Activated T-helper 9 cell treated with anti-CD3 and anti-CD28 coated beads, Interleukin-2, amount 50 U/mL, for 16 hours (primary cell): ENCODE measurements at regions not wholly inside any gene's neighbourhood (a gene's known extent, or its start where the extent isn't known, plus 50 kb on each side); places are given as distances from the start of the nearest gene placed in this dataset.
"Not testable (repeated sequence)": the region's sequence is repeated elsewhere in the genome, so short reads cannot be mapped to it uniquely, and the experiment has no call there.

Experiments
- DNase-seq: peaks from one replicate; pipeline ENCODE4 v3.0.0-alpha.2; 2020; ENCODE audit warnings: low read depth

DNA sequence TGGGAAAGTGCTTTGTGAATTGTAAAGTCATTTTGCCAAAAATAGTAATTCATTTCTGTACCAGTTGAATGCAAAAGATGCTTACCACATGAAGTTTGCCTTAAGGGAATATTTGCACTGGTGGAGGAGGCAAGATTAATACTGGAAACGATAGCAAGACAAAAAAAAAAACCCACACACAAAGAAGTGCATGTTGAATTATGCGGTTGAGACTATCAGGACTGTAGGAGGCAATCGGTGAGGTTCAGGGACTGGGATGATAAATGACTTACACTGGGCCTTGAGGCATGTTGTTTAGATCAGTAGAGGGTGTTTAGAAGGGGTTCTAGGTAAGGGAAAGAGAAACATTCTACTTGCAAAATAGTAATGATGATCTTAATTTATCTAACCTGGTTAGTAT is 142.2 kb upstream of the HMGA2 start:
- DNase-seq, result no peak

DNA sequence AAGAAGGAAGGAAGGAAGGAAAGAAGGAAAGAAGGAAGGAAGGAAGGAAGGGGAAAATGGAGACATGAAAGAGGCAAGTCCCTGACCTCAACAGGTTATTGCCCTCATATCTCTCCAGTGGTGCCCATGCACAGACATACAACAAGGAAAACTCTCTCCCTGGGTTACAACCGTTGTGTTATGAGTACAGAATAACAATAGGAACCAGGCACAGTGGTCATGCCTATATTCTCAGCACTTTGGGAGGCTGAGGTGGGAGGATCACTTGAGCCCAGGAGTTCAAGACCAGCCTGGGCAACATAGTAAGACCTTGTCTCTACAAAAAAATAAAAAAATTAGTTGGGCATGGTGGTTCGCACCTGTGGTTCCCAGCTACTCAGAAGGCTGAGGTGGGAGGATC is 139.4 kb upstream of the HMGA2 start:
- no peak for DNase-seq

DNA sequence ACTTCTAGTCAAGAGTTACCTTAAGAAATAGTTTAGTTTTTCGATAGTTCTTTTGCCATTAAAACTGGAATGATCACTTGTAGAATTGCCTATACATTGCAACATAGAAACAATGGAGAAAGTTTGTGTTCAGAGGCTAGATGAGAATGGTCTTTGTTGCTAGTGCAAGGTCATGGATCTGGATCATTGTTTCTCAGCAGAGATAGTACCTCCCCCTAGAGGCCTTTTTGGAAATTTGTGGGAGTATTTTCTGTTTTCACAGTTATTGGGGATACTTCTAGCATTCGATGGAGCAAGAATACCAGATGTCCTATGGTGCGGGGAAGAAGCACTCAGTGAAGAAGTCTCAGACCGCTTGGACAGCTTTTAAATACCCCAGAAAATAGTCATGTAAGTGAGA is 138.8 kb upstream of the HMGA2 start:
- DNase-seq, result no peak

DNA sequence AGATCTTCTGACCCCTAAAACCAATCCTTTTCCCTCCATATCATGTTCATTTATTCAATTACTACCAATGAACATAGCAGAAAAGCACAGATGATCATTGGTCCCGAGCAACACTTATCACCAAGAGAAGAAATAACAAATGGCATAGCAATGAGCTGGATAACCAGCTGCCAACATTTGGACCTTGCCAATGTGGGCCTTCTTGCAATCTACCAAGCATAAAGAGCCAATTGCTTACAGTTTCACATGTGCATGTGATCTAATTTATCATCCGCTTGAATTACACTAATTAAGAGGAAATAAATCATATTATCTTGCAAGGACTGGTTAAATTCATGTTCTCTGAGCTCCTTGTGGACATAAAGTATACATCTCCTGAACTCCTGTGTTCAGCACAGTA is 134.8 kb upstream of the HMGA2 start:
- DNase-seq, result no peak

DNA sequence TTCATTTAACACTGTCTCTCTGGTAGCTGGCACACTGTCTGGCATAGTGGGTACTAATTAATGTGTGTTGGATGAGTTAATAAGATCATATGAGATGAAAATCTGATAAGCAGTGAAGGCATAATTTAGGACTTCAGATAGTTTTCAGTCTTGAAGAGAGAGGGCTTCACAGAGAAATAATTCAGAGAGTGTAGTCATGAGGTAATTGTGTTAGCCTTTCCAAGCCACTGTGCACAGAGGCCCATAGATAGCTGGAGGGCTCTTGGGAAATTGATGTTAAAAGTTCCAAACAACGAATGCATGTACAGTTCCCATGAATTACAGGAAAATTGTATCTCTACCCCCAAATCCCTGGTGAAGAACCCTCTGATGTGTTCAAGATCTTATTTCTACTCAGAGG is 133.8 kb upstream of the HMGA2 start:
- no peak for DNase-seq

DNA sequence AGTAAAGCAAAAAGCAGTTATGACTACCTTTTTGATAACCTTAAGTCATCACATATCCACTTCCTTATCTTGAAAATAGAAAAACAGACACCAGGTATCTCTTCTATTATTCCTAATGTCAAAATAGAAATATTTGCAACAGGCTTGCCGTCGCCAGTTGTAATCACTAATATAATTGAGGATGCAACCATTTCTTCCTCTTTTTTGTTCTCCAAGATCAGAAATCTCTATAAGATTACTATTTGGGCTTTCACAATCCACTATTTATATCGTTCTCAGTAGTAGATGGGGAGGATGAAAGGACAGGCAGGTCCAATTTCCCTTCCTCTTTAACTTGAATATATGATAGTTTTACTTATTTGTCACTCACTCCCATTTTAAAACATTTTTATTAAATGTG is 130.2 kb upstream of the HMGA2 start:
- DNase-seq, result no peak

DNA sequence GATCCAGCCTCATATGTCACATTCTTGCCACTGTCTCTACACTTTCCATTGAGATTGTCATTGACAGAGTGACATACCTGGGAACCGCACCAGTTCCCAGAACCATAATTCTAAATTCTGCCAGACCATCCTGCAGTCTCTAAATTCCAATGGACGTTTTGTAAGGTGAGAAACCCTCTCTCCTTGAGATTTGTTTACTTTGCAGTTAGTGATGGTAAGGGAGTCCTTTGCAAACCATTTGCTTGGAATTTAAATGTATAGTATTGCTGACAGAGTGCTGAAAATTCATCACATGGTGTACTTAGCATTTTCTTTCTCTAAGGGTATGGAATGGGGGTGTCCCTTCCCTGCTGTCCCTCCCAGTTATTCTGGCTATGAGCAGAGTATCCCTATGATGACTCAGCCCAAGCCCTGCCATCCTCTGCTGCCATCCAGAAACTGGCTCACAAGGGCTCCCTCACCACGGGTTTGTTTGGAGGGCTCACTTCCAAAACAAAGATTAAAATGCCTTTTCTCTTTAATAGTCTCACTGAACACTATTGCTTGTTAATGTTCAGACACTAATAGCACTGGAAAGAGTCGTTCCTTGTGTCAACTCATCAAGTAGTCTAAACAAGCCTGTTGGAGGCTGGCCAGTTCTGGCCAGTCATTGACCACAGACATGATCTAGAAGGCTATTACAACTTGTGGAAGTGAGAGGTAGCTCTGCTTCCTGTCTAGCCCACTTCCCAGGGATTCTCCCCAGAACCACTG is 129.0 kb upstream of the HMGA2 start:
- DNase-seq, result no peak

DNA sequence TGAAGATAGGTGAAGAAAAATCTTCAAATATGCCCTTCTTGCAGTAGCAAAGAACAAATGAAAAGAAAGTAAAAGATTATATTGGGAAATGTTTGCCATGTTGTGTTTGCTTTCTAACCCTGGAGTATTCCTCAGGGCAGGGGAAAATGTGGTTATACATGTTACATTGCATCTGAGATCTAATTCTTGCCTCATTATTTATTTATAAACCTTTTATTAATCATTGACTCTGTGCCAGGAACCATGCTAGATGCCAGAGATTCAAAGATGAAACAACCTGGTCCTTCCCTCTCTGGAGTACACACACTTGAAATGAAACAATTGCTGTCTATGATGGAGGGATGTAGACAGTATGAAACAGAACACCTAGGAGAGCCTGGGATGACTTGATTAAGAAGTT is 128.1 kb upstream of the HMGA2 start:
- DNase-seq, result no peak

DNA sequence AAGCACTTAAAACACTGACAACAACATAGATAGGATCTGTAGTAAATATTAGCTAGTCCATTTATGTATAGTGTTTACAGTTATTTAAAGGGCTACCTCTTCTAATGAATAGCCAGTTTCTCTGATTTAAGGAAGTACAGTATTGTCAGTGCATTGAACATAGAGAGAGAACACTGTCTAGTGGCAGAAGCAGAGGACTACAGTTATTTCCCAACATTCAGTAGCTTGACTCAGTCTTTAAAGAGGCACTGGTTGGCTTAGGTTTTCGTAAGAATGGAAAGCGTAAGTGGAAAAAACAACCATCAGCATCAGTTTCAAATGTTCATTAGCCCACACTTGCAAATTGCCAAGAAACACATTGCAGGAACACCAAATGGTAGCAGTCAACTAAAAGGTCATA is 125.0 kb upstream of the HMGA2 start:
- DNase-seq, result no peak

DNA sequence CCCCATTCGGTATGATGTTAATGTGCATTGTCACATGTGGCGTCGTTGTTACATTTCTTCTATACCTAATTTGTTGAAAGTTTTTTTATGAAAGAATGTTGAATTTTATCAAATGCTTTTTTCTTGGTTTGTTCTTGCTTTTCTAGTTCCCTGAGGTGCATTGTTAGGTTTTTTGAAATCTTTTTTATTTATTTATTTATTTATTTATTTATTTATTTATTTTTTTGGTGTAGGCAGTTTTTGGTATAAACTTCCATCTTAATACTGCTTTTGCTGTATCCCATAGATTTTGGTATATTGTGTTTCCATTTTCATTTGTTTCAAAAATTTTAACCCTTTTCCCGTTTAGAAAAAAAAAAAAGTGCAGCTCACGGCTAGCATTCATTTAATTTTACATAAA is 121.1 kb upstream of the HMGA2 start:
- no peak for DNase-seq

DNA sequence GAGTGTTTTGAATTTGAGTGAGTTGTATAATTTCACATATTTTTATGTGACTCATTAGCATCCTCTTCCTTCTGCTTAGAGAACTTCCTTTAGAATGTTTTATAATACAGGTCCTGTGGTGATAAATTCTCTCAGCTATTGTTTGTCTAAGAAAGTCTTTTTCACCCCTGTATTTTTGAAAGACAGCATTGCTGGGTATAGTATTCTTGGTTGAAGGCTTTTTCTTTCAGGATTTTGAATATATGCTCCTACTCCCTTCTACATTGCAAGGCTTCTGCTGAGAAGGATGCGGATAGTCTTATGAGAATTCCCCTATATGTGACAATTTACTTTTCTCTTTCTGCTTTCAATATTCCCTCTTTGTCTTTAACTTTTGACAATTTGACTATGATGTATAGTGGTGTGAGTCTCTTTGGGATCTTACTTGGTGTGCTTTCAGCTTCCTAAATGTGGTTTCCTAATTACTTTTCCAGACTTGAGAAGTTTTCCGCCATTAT is 118.9 kb upstream of the HMGA2 start:
- no peak for DNase-seq

DNA sequence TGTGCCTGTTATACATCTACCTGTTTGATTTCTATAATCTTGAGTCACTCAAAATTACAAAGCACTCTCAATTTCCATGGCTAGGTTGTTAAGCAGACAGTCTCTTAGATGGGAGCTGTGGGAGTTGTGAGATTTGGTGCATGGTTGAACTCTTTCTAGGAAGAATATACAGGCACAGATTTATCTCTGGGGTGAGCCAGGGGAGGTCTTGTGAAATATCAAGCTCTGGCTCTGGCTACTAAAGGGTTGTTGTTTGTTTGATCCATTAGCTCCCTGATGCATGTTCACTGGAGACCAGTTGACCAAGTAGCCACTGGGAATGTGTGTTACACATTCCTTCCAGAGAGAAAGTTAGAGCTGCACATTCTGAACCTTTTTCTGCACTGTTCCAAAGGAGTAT is 117.2 kb upstream of the HMGA2 start:
- DNase-seq, result no peak

DNA sequence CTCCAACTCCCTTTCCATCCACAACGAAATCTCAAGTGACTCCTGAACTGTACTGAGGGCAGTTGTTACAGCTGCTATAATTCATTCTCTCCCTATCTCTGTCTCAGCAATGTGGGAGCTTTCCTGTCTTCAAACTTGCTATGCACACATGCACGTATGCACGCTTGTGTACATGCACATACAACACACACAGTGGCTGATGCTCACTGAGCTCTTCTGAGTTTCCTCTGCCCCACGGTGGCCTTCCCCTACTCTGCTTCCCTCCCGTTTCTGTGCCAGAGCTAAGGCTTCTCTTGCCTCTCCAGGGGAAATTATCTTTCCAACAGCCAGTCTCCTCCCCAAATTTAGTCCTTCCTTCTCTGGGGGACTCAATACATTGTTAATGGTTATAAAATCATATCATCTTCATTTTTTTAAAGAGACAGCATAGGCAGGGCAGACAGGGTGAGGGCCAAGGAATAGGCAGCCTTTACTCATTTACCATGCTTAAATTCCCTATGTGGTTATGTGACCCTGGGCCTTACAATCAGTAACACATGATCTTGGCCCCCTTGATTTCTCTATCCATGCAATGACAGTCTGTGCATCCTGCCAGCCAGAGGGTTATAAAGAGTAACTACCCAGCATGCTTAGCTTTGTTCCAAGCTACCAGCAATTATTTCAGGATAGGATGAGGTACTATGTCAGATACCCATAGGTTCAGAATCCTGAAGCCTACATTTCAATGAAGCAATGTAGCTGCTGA is 111.9 kb upstream of the HMGA2 start:
- DNase-seq, result no peak

DNA sequence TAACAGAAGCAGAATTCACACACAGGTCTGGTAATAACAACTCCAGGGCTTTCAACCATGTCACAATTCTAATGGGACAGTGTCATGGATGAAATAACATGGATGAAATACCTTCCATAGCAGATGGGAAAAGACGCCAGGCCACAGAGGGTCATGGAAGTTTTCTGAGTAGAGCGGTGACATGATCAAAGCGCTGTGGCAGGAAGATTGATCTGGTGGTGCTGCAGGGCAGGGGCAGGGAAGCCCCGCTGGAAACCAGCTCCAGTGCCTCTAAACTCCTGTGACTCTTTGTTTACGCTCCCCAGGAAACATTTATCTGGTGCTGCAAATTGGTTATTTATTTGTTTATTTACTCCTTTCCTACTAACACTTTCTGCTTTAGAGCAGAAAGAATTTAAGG is 108.3 kb upstream of the HMGA2 start:
- no peak for DNase-seq

DNA sequence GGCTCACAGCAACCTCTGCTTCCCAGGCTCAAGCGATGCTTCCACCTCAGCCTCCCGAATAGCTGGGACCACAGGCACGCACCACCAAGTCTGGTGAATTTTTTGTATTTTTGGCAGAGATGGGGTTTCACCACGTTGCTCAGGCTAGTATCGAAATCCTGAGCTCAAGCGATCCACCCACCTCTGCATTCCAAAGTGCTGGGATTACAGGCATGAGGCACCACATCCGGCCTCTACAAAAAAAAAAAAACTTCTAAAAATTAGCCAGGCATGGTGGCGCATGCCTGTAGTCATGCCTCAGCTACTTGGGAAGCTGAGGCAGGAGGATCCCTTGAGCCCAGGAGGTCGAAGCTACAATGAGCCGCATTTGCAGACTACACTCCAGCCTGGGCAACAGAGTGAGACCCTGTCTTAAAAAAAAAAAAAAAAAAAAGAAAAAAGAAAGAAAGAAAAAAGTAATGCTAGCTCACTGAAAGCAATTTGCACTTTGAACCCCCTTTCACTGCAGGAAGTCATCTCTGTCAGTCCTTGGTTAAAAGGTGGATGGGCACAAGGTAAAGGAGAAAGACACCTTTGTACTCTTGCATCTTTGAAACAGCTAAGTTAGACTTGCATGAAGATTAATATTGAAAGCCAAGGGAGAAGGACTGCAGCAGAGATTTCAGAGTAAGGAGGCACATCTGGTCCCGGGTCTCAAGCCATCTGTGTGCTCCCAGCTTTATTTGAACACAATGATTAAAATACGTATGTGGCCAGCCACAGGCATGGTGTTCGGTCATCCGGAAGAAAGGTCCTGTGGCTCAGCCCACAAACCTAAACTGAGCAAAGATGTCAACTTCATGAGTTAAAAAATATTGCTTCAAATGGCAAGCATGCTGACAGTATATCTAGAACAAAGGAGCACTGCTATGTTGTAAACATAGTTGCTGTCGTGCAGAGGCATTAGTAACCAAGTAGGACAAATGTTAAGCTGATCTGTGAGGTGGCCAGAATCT is 103.8 kb upstream of the HMGA2 start:
- no peak for DNase-seq

DNA sequence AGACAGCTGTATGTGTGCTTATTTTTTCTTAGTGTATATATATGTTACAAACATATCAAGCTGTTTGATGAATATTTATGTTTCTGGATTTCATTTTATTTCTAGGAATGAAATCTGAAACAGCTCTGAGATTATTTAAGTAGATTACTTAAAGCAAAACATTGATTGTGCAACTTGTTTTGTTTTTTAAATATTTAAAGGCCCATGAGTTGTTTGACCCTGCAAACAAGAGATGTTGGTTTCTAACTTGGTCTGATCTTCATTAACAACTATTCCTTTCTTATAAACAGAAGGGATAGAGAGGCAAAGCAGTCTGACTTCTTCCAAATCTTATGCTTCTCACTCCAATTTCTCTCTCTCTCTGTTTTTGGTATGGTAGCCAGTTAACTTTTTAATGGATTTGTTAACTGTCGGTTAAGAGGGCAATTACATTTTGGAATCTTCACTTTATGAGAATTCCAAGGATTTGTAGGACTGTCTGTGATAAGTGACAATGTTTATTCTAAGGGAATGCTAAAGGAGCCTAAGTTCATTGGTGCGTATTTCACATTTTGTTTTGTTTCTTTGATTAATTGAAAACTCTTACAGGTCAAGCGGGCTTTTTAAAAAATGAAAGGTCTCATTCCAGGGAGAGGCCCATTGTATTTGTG is 102.6 kb upstream of the HMGA2 start:
- DNase-seq, result no peak

DNA sequence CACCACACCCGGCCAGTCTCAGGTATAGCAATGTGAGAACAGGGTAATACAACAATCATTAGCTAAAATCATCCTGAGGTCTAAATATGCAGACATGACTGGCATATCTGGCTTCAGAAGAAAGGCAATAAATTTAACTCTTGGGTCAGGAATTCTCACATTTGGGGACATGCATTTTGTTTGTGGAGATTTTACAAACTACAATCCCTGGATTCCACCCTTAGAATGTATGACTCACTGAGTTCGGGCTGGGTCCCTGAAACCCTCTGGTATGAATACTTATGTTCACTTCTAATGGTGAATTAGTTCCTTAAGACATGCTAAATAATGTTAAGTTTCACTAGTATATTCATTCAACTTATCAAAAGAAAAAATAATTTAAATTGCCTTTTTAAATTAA is 98.9 kb upstream of the HMGA2 start:
- no peak for DNase-seq

DNA sequence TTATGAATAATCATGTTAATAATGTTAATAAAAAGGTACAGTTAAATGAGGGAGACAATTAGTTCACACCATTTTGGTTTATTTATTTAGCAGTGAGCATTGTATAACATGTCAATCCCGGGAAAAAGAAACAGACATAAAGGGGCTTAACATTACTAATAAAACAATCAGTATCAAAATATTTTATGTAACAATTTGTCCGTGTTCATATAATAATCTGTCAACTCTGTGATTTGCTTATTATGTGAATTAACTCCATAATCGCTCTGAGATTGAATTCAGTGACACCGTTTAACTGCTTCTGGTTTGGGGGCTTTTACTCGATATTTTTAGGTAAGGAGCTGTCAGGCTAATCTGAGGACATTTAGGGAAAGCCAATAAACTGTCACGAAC is 95.8 kb upstream of the HMGA2 start:
- DNase-seq, result no peak

DNA sequence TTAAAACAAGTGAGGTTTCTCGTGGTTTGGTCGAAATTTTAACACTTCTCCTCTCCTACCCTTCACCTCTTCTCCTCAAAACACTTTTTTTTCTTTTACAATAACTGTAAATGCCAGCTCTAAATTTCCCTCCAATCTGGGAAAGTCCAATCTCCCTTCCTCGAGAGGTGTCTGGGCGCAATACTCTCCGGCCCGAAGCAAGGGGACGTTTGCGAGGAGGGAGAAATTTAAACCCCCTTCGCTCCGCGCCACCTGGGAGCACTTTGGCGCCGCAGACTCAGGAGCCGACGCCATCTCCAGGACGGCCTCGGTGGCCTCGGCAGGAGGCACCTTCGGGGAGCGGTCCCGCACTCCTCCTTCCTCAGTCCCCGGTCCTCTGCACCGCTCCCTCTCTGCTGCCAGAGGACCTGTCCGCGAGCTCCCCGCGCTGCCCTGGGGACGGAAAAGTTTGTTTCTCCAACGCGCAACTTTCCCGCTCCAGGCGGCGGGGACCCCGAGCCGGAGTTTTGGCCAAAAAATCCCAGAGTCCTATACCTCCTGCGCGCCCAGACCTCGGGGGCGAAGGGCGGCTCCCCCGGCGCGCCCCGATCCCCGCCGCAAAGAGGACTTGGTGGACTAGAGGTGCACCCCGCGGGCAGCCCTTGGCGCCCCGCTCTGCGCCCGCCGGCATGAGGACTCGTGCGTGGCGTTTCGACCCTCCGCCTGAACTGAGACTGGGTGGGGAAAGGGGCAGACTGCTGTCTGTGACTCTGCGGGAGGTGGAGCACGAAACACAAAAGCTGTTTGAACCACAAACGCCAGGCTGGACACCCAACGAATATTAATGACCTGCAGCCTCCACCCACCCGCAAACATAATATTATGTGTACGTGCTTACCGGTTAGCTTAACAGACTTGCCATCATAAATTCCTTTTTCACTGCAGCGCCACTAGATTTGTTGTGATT is 95.2 kb upstream of the HMGA2 start:
- DNase-seq, result no peak

DNA sequence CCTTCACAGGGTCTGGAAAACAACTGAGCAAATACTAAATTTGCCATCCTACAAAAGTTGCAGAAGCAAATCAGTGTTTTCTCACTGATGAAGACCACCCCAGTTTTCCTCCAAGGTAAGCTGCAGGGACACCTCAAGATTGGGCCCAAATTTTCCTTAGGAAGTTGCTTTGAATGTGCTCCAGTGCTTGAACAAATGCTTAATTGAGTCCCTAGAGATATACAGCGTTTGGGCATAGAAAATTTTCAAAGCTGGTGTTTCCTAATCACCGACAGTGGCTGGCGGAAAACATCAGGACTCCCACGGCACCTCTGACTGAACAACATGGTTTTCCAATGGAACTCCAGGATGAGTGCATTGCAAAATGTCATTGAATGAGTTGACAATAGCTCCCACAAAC is 92.5 kb upstream of the HMGA2 start:
- DNase-seq, result no peak

DNA sequence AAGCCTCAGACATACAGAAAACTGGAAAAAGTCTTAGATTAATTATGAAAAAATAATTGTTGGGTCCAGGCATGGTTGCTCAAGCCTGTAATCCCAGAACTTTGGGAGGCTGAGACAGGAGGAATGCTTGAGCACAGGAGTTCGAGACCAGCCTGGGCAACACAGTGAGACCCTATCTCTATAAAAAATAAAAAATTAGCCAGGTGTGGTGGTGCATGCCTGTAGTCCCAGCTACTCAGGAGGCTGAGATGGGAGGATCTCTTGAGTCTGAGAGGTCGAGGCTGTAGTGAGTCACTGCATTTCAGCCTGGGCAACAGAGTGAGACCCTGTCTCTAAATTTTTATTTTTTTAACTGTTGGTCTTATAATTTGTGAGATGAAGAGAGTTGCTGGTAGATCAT is 90.6 kb upstream of the HMGA2 start:
- DNase-seq, result not testable (repeated sequence)
